GM19023 (cell line): ENCODE measurements at regions not wholly inside any gene's neighbourhood (a gene's known extent, or its start where the extent isn't known, plus 50 kb on each side); places are given as distances from the start of the nearest gene placed in this dataset.

Experiments
- ATAC-seq: cut with Tn5 transposase; IDR thresholded peaks from one replicate; pipeline ENCODE4 v1.9.1; 2021; ENCODE audit warnings: mild to moderate bottlenecking, moderate library complexity; ENCODE audit not compliant: unreplicated experiment

GRCh38 chr3:174398761-174399160 is 460.4 kb upstream of the NAALADL2 start:
- no peak for ATAC-seq

DNA sequence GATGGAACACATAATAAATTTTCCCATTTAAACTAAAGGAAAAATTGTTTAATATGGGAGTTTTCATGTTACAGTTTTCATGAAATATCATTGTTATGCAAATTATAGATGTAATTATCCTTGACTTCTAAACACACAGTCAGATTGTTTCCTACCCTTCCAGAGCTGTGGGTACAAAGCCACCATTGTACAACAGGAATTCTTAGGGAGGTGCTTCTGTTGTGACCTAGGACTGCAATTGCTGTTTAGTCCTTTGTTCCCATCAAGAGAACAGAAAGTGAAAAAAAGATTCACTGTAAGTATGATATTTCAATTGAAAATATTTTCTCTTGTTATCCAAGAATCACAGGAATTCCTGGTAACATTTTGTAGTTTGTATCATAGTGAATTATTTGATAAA is 455.3 kb upstream of the NAALADL2 start:
- ATAC-seq: no peak

DNA sequence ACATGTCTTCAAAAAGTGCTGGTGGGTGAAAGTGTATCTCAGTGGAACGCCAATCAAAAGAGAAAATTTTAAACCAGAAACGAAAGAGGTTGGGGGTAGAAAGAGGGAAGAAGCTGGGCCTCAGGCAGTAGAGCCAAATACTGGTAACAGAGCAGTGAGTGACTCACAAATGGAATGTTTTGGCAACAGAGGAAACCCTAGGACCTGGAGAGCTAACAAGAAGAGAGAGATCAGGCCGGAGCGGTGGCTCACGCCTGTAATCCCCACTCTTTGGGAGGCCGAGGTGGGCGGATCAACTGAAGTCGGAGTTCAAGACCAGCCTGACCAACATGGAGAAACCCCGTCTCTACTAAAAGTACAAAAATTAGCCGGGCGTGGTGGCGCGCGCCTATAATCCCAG is 450.8 kb upstream of the NAALADL2 start:
- no peak for ATAC-seq

DNA sequence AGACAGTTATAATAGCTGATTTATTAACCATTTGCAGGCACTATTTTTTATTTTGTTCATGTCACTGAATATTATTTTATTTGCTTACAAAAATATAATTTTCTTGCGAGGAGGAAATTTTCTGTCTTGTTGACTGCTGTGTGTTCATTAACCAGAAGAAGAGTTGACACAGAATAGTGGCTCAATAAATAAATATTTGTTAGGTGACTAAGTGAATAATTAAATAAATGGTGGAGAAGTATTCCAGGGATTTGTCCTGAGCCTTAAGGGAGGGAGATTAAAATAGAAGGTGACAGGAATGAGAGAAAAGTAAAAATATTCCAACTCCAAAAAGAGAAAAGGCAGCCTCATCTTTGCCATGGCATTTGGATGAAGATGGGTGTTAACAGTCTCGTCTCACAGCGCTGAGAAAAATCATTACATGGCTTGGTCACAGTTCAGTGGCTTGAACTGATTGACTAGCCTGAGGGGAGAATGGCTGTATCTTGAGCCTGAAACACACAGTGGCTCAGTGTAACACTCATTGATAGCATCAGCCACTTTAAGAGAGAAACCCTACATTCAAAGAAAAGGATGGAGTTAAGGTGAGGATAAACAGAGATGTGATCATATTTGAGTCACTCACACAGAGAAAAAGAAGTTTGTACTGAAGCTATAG is 449.9 kb upstream of the NAALADL2 start:
- ATAC-seq: no peak

- no peak for ATAC-seq
Observed at GRCh38 chr3:174413062-174413912, 445.8 kb upstream of the NAALADL2 start.

- ATAC-seq: no peak
Observed at GRCh38 chr3:174414902-174415301, 444.2 kb upstream of the NAALADL2 start.

DNA sequence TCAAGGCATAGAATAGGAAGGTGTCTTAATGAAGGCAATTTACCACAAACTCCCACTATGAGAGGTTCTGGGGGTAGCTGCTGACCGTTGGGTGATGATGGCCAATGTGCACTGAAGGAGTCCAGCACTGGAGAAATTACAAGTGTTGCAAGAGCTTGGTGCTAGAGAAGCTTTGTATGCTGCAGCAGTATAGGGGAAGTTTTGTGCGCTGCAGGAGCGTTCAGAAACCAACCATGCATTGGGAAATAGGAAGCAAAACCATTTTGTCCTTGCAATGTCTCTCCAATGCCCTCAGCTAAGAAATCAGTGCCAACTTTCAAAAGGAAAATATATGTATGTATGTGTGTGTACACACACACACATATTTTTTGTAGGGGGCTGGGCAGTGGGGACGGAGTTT is 441.6 kb upstream of the NAALADL2 start:
- no peak for ATAC-seq

DNA sequence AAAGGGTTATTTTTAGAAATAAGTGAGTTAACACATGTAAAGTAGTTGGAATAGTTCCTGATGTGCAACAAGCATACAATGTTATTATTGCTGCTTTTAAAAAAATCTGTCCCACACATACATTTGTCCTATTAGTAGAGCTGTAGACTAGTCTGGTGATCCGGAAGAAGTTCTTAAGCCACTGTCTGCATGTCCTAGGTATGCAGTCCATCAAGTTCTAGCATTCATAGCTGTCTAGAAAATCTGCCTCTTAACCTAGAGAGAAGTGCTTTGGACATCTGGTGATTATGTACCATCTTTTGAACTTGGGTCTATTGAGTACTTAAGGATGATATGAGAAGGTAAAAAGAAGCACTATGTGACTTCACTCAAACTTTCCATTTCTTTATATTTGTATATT is 439.9 kb upstream of the NAALADL2 start:
- no peak for ATAC-seq

GRCh38 chr3:174423936-174424335 is 435.2 kb upstream of the NAALADL2 start:
- ATAC-seq: no peak

DNA sequence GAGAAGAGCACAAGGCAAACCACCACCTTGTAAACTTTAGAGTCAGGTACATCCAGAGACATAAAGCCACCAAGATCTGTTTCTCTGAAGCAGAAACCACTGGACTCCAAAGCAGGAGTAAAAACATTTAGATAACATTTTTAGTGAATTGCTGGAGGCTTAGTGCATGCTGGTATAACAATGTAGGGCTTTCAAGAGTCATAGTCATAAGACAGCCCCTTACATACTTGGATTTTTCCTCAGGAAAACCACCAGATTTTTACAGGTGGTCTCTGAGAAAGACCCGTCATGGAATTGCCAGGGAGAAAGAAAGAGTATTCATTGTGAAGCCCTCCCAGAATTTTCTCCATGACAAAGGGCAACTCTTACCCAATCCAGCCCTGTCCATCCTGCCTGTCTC is 434.5 kb upstream of the NAALADL2 start:
- ATAC-seq: no peak

DNA sequence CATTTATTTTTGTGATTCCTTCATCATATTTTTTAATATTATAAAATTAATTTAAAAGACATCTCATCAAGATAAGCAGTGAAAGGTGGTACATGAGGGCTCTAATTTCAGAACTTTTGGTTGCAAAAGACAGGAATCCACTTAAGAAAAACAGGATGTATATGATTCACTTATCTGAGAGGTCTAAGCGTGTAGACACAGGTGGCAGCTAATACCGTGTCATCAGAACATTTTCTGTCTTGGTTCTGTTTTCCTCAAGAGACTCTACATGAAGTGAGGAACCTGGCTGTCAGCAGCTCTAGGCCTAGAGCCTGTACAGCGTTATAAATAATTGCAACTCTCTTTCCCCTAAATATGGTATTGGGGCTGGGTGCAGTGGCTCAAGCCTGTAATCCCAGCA is 433.7 kb upstream of the NAALADL2 start:
- ATAC-seq: no peak

- ATAC-seq: no peak
Observed at GRCh38 chr3:174430986-174431385, 428.1 kb upstream of the NAALADL2 start.

- ATAC-seq: no peak
Observed at GRCh38 chr3:174431717-174432116, 427.4 kb upstream of the NAALADL2 start.

- ATAC-seq: no peak
Observed at GRCh38 chr3:174436367-174436766, 422.8 kb upstream of the NAALADL2 start.

- no peak for ATAC-seq
Observed at GRCh38 chr3:174438501-174439145, 420.5 kb upstream of the NAALADL2 start.

DNA sequence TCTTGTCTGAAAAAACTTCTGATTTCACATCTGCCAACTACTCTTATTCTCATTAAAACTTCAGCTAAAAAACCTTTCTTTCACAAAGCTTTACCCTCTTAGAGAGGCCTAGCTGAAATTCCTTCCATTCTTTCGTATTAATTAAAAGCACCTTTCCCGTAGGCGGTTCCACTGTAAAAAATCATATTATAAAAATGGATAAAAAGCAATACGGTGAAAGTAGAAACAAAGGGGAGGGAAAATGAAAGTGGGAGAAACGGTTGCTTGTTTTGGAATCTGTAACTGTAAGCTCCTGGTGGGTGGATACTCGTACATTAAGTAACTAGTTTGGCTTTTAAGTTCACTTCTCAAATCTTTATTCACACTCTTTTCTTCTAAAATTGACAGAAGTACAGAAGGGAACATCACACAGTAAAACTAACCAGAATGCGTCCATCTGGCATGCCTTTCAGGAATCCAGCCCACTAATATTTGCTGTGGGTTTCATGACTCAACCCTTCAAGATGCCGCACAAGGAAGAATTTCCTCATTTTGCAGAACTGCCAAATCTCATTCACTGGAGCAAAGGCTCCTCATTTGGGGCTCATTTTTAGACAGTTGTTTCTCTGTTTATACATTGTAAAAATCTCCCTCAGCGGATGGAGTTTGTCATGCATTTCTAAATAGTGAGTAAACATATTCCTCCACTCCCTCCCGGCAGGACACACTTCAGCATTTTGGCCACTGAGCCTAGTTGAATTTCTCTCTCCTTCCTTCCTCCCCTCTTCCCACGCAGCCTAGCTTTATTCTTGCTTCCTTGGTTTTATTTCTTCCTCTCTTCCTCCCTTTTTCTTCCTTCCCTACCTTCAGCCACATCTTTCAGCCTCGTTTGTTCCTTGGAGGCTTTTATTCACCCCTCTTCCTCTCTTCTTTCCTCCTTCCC is 419.5 kb upstream of the NAALADL2 start:
- ATAC-seq: no peak

DNA sequence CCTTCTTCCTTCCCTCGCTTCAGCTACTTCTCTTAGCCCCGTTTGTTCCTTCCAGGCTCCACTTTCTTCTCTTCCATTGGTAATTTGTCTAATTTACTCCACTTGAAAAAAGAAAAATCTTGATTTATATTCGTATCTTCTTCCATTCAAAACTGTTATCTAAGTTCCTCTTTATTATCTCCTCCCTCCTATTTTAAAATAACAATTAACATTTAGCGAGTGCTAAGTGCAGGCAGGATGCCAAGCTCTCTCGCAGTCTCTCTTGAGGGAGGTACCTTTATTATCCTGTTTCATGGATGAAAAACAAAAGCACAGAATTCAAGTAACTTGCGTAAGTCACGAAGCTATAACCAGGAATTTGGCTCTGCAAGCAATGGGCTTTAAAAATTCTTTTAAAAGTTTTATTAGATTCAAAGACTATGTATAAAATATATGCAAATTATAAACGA is 418.9 kb upstream of the NAALADL2 start:
- no peak for ATAC-seq

- peak; percentile 72 for ATAC-seq
Observed at GRCh38 chr3:174440741-174441587, 418.2 kb upstream of the NAALADL2 start.

- ATAC-seq: no peak
Observed at GRCh38 chr3:174441588-174442301, 417.4 kb upstream of the NAALADL2 start.
